Heart left ventricle (tissue), 13 donors: ENCODE measurements at regions not wholly inside any gene's neighbourhood (a gene's known extent, or its start where the extent isn't known, plus 50 kb on each side); places are given as distances from the start of the nearest gene placed in this dataset.

Experiments used
- POLR2A ChIP-seq, 2 donors: fragments of 450-650 bp; IDR thresholded peaks; one replicate each; pipeline ENCODE4 v1.6.1; 2017; ENCODE audit warnings: antibody characterized with exemption in 2 of 2, mild to moderate bottlenecking in 2 of 2, moderate library complexity in 2 of 2
- TF ChIP-seq, protein P1 (sequence below), 12 donors: fragments of 200-600 bp; sonication (generic) in 4 of 12; IDR thresholded peaks; one replicate each; pipeline versions ENCODE4 v1.5.0 to v1.8.0; 2018 to 2022; ENCODE audit warnings: antibody characterized with exemption in 12 of 12, mild to moderate bottlenecking in 5 of 12
- donor health status: ischemic (EF 13 %, LVEDD 7.1; RV severe dilation, severe dysfunction).
- donor health status: DM: no; HTN: yes; CAD: no.
- donor health status: DM: no; HTN: no; CAD: no.
- donor health status: ischemic (EF 25% LVEDD 6.9; RV normal size, moderate dysfunction).
- donor health status: ischemic (EF 25% LVEDD 5.7; RV mildly dilated, moderate dysfunction).
- donor health status: ischemic (EF 35%, LVEDD 5.7; RV mildly dilated, moderate dysfunction).
- donor health status: nonischemic (EF 11% LVEDD 7.7; RV severe dilation, severe dysfunction).
- donor health status: DM: yes; HTN: yes; CAD: no.
- donor health status: PGD.
- donor health status: ischemic (EF 29% LVEDD 5.4; RV normal size, mild dysfunction).
- donor health status: nonischemic (EF 23%, LVEDD 6.1; RV moderate dilation, normal function).

GRCh38 chr20:7362601-7363000, 577.7 kb downstream of the HAO1 start:
- TF ChIP-seq, protein P1, sequence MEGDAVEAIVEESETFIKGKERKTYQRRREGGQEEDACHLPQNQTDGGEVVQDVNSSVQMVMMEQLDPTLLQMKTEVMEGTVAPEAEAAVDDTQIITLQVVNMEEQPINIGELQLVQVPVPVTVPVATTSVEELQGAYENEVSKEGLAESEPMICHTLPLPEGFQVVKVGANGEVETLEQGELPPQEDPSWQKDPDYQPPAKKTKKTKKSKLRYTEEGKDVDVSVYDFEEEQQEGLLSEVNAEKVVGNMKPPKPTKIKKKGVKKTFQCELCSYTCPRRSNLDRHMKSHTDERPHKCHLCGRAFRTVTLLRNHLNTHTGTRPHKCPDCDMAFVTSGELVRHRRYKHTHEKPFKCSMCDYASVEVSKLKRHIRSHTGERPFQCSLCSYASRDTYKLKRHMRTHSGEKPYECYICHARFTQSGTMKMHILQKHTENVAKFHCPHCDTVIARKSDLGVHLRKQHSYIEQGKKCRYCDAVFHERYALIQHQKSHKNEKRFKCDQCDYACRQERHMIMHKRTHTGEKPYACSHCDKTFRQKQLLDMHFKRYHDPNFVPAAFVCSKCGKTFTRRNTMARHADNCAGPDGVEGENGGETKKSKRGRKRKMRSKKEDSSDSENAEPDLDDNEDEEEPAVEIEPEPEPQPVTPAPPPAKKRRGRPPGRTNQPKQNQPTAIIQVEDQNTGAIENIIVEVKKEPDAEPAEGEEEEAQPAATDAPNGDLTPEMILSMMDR (IDR thresholded peaks at IDR 0.05), result no peak
- TF ChIP-seq POLR2A (IDR thresholded peaks at IDR 0.05), result no peak
